HG02852 (cell line): ENCODE measurements at regions not wholly inside any gene's neighbourhood (a gene's known extent, or its start where the extent isn't known, plus 50 kb on each side); places are given as distances from the start of the nearest gene placed in this dataset.
"Not testable (repeated sequence)": the region's sequence is repeated elsewhere in the genome, so short reads cannot be mapped to it uniquely, and the experiment has no call there.

Source experiments
- ATAC-seq: cut with Tn5 transposase; IDR thresholded peaks from one replicate; pipeline ENCODE4 v1.9.1; 2021; ENCODE audit warnings: mild to moderate bottlenecking, moderate library complexity; ENCODE audit not compliant: unreplicated experiment

DNA sequence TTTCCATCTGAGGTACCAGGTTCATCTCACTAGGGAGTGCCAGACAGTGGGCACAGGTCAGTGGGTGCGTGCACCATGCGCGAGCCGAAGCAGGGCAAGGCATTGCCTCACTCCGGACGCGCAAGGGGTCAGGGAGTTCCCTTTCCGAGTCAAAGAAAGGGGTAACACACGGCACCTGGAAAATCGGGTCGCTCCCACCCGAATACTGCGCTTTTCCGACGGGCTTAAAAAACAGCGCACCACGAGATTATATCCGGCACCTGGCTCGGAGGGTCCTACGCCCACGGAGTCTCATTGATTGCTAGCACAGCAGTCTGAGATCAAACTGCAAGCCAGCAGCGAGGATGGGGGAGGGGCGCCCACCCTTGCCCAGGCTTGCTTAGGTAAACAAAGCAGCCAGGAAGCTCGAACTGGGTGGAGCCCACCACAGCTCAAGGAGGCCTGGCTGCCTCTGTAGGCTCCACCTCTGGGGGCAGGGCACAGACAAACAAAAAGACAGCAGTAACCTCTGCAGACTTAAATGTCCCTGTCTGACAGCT, 242.5 kb downstream of the CYLC2 start:
- not testable (repeated sequence) for ATAC-seq

DNA sequence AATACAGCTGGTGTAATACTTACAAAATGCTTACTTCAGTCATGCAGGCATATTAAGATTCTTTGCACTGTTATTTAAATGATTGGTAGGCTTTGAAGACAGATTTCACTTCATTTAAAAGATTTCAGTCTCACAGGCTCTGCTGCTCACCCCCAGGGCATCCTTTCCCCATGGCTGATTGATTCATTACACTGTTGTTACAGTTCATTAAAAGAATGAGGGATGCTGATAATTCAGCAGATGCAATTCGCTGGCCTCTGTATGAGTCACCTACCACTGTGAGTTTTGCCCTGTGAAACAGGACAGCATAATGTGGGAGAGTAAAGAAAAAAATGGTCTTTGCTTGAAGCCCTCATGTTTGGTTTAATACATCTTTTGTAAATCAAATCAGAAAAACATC, 246.9 kb downstream of the CYLC2 start:
- ATAC-seq, result no peak

DNA sequence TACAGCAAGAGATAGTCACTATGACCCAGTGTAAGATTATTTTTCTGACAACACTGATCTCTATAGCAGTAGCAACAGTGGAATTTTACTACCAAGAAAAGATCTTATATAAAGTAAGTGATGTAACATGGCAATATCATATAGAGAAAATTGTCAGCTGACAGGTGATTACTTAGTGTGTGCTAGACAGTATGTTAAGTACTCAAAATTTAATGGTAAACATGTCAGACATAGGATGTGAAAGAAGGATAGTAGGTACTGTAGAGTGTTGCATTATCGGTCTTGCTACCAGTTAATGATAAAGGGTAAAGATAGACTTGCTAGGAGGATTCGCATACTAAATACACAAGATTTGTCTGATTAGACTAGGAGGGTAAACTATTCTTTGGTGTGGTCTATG, 247.4 kb downstream of the CYLC2 start:
- no peak for ATAC-seq

DNA sequence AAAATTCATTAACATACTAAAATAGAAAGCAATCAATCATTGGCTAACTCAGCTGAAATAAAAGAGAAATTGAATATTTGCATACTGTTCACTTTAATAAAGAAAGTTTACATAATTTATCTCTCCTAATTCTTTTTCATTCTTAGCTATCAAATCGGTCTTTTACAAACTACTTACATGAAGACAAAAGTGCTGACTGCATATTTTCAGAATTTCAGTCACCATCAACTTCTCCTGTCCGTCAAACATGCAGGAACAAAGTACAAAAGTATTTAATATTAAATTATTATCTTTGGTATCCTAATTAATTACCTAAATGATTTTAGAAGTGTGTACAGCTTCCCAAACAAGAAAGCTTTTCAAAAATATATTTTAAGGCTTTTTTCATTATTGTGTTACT, 248.4 kb downstream of the CYLC2 start:
- no peak for ATAC-seq

DNA sequence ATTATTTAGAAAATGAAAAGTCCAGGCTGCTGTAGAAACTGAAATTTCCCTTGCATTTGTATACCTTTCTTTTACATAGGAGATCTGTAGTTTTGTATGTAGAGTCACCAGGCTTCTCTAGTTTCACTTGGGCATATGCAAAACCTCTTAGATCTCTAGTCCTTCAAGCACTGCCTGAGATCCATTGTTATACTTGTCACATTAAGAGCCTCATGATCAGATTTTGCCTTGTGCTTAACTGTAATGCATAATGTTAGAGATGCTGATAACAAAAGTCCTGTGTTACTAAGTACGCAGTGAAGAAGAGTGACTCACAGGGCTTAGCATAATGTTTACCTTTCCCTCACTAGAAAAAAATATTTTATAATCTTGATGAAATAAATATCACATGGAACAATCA, 250.2 kb downstream of the CYLC2 start:
- ATAC-seq, result no peak

DNA sequence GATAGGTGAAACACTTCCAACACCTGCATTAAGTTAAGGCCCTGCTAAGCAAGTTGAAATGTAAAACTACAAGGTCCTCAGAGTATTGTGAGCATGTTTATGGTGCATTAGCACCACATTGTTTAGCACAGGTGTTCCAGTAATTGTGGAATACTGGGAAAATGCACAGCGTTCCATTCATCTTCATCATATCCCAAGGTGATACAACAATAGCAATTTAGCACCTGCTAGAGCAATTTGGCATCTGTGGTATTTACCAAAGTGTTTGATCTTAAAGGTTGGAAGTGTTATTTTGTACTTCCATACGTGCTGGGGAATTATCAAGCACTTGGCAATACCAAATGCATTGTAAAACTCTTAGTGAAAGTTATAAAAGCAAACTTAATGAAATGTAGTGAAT, 266.8 kb downstream of the CYLC2 start:
- ATAC-seq, result no peak

DNA sequence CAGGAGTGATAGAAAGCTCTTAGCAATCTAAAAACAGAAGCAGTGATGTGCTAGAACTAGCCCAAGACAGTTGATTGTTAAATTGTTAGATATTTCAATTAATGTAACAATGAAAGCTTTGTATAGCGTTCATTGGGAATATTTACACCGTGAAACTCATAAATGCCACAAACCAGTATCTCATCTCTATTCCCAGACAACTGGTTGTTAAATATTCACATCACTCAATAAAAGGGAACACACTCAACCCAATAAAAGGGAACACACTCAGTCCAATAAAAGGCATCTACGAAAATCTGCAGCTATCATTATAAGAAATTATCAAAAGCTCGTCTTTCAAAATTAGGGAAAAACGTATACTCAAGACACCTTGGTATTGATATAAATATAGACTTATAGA, 270.9 kb downstream of the CYLC2 start:
- ATAC-seq, result no peak

DNA sequence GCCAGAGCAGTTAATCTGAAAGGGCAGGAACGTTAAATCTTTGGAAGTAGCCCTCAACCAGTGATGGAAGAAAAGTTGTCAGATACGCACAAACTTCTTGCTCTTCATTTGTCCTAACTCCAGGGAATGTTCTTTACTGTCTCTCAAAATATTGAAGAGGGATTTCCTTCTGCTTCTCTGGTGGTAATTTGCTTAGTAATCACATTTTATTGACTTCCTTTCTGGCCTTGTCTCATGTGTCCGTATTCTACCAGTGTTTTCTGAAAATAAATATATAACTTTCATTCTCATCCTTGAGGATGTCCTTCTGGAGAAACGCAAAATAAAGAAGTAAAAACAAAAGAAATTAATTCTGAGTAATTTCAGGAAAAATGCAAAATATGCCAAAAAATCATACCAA, 282.1 kb downstream of the CYLC2 start:
- no peak for ATAC-seq

DNA sequence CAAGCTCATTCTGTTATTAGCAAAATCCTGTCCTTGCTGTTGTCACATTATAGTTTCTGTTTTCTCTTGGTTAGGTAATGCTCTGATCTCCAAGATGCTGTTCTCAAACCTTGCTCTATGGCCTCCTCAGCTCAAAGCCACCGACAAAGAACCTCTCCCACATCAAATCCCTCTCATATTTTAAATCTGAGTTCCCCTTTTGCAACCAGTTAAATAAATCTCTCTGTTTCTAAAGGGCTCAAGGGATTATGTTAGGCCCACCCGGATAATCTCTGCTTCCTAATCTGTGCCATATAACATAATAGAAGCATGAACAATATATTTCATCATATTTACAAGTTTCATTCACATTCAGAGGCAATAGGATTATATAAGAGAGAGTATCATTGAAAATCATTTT, 286.0 kb downstream of the CYLC2 start:
- no peak for ATAC-seq

DNA sequence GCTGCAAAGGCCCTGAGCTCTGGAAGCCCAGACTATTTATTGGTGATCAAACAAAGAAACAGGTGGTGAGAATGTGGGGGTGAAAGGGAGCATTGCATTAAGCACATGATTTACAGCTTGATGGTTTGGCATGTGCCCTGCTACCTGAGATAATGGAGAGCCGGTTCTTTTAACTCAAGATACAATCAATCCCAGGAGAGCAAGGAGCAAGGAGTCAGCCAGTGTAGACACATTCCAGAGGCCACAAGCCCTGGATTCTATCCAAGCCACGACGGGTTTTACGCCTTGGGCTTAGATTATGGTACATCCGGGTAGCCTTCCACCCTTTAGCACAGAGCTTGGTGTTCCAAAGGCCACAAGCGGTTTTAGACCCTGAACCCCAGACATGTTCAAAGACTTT, 292.2 kb downstream of the CYLC2 start:
- ATAC-seq, result no peak

DNA sequence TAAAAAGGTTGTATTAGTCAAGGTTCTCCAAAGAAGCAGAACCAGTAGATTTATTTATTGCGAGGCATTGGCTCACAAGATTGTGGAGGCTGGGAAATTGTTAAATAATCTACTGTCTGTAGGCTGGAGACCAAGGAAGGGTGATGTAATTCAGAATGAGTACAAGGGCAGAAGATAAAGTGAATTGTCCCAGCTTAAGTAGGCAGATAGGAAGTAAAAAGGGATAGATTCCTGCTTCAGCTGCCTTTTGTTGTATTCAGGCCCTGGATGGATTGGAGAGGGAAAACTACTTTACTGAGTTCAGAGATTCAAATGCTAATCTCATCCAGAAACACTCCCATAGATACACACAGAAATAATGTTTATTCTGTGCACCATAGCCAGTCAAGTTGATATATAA, 301.1 kb downstream of the CYLC2 start:
- ATAC-seq, result no peak

DNA sequence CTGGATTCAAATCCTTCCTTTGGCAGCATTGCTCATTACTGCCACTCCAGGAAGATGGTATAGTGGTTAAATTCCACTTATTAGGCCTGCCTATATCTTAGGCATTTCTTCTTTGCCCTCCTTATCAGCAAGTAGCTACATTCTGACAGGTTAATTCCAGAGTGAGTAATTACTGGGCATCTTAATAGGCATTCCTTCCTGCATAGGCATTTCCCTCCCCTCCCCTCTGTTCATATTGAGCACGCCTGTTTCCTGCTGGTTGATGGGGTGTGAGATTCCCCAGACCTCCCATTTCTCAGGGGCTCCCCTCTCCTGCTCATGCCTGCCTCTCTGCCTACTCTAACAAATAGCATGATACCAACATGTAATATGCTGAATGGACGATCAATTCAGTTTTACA, 305.9 kb downstream of the CYLC2 start:
- ATAC-seq, result no peak

DNA sequence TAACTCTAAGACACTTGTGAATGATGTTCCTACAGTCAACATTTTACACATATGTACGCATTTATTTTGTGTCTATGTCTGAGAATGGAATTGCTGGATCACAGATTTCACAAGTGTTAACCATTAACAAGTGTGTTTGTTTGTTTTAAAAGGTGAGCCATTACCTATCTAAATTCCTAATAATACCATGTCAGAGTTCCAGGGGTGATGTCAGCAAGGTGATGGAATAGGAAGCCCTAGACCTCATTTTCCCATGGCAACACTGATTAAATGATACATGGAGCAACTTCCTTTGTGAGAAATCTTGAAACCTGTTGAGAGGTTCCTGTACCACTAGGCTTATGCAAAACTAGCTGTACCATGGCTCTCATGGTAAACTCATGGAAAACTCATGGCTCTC, 309.7 kb downstream of the CYLC2 start:
- no peak for ATAC-seq

DNA sequence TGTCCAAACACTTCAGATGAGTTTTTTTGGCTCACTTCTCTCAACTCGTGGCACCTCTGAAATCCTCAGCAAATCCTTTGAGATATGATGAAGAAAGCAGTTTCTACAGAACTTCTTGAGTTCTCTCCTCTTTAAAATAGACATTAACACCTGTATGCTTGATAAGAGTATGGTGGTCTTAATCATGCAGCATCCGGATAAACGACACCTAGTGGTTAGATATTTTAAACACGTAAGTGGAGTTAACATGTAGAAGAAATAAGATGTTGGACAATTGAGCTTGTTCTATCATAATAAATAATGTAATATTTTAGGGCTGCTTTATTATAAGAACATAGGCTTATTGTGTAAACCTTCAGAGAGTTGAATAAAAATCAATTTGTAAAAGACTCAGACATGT, 324.8 kb downstream of the CYLC2 start:
- no peak for ATAC-seq

DNA sequence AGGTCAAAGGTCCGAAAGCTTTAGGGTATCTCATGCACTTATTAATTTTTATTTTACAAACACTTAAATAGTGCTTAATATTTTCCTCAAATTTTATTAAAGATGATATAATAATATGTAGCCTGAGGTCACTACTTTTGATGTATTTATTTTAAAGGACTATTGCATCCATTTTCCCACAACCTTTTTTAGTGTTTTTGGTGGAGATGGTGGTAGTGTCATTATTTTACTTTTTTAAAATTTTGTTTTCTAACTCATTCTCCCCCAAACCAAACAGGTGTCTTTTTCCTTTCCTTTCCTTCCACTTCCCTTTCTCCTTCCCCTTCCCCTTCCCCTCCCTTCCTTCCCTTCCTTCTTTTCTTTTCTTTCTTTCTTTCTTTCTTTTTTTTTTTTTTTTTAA, 328.6 kb downstream of the CYLC2 start:
- no peak for ATAC-seq

DNA sequence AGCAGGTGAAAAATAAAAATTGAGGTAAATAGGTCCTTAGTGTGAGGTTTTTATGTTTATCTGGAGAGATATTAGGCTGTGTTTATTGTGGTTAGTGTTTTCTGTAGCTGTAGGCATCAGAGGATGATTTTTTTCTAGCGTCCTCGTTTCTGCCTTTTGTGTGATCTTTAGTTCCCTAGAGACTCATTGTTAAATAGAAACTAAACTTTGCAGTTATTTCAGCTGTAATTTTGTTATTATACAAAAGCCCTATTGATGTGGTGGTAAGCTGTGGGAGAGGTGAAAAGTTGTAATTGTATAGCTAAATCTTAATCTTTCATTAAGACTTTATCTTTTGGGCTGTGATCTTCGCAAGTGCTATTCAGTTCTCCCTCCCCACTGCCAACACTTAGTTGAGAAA, 340.3 kb downstream of the CYLC2 start:
- ATAC-seq, result no peak

DNA sequence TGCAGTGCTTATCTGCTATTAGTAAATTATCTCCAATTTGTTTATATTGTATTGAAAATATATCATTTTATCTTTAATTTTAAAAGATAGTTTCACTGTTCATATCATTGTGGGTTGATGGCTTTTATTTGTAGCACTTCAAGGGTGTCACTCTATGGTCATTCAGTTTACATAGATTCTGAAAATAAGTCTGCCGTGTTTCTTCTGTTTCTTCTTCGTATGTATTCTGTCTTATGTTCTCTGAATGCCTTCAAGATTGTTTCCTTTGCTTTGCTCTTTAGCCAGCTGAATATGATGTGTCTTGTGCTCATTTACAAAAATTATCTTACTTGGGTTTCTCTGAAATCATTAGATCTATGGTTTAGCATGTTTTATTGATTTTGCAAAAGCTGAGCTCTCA, 359.9 kb downstream of the CYLC2 start:
- ATAC-seq, result no peak

DNA sequence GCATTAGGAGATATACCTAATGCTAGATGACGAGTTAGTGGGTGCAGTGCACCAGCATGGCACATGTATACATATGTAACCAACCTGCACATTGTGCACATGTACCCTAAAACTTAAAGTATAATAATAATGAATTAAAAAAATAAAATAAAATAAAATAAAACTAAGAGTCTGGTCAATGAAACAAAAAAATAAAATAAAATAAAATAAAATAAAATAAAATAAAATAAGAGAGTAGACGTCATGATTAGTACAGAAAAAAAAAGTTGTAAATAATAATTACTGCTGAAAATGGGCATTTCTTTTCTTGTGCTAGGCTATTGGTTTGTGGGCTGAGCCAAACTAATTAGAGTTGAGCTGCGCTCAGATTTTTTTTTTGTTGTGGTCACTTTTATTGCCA, 362.8 kb downstream of the CYLC2 start:
- not testable (repeated sequence) for ATAC-seq

DNA sequence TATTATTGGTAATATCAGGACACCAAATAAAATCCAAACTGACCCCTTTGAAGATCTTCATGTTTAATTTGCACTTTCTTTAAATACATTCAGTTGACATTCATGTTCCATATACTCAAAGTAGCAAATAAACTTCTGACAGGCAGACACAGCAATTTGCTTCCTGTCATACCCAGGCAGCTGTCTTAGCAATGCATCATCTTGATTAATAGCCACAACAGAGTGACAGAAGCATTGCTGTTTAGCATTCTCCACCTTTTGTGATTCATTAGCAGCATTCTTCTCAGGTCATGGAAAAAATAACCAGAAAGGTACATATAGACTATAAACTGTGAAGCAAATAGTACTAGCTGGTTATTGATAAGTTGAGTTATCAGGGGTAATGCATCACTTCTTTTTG, 366.8 kb downstream of the CYLC2 start:
- no peak for ATAC-seq

DNA sequence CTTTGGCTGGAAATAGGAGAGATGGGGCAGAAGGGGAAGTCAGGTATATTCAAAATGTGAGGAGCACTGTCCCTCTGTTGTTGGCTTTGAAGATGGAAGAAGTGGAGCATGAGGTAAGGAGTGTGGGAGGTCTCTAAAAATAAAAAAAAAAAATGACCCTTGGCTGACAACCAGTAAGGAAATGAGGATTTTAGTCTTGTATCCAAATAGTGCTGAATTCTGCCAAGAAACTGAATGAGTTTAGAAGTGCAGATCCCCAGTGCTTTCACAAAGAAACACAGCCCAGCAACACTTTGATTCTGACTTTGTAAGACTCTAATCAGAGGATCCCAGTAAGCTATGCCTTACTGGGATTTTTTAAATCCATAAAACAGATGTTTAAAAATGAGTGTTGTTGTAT, 367.9 kb downstream of the CYLC2 start:
- no peak for ATAC-seq

DNA sequence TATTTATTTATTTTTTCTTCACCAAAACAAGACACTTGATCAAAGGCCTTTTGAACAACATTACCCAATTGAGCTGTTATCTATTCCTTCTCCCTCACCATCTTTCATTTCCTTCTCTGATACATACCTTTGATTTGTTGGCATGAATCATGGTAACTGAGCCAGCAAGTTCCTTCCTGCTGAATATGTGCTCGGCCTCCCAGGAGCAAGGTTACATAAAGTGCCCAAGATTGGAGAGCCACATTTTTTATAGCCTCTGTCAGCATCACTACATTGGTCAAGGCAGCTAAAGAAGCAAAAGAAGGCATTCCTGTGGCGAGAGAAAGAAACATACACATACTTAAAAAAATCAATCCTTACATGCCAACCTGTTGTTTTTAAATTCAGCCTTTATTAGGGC, 369.6 kb downstream of the CYLC2 start:
- no peak for ATAC-seq

DNA sequence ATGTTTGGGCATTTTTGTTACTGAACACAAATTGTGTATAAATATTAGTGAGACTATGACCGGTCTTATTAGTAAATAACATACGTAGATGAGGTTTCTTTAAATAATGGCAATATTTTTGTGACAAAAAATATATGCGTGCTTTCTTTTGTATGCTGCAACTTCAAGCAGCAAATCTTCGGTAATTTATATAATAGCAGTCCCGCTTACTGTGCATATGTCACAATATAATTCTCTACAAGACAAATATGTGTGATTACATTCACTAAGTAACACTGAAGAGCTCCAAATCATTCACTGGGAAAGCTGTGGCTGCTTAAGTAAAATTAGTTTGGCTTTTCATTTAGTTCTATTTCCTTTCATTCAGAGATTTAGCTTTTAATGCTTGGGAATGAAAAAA, 376.0 kb downstream of the CYLC2 start:
- no peak for ATAC-seq

DNA sequence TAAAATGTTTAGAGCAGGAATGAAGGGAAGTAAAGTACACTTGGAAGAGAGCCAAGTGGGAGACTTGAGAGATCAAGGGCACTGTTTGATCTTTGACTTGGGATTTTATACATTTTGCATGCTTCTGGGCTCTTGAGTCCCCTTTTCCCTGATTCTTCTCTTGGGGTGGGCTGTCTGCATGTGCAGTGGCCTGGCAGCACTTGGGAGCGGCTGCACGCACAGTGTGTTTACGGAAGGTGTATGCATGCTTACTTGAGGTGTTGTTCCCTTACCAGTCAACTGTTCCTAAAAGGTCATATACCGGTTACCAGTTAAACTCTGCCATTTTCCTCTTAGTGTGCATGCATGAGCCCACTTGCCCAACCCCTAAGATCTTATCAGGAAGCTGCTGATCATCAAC, 377.7 kb downstream of the CYLC2 start:
- no peak for ATAC-seq

DNA sequence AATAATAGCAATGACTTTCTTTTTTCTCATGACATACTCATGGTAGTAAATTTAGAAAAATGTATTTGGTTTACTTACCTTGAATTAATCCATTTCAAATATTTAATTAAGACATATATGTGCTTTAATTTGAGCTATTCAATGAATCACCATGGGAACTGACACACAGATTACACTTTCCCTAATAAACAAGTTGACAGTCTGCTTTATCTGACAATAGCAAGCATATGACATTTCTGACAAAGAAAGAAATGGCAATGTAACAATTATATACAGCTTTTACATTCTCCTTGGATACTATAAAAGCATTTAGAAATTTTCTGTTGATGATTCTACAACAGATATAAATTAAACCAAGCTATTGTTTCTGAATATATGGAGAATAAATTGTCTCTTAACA, 382.5 kb downstream of the CYLC2 start:
- no peak for ATAC-seq
